PC-3 (cell line): ENCODE measurements at regions not wholly inside any gene's neighbourhood (a gene's known extent, or its start where the extent isn't known, plus 50 kb on each side); places are given as distances from the start of the nearest gene placed in this dataset.

Source experiments
- ATAC-seq: fragments of 200-7000 bp; cut with Tn5 transposase; 2 replicates; pipeline ENCODE4 v1.9.1; 2020; ENCODE audit warnings: mild to moderate bottlenecking, moderate library complexity
- BruUV-seq: library from RNA; stranded (reverse); fragments of 400-500 nt; replicated peaks from 2 replicates; lab custom pipeline; 2021; lab: Mats Ljungman, UMichigan
- CTCF ChIA-PET: fragments of 300-600 bp; sonication (Branson Sonifier 250); formaldehyde crosslinking; loops from one replicate; lab custom pipeline; 2022; ENCODE audit warnings: antibody characterized with exemption; lab: Charles Lee
- POLR2A ChIA-PET: fragments of 300-600 bp; sonication (Branson Sonifier 250); formaldehyde crosslinking; loops from one replicate; lab custom pipeline; 2022; ENCODE audit warnings: antibody characterized with exemption; ENCODE audit not compliant: unreplicated experiment; lab: Charles Lee
- DNase-seq: peaks from one replicate; pipeline ENCODE4 v3.0.0-alpha.2; 2015
- H2AFZ ChIP-seq: fragments of 300-600 bp; sonication (generic); 2 replicates; pipeline ENCODE4 v1.6.0; 2016; ENCODE audit warnings: antibody characterized with exemption, low read length
- H3F3A ChIP-seq: fragments of 300-600 bp; sonication (generic); one replicate; pipeline ENCODE4 v1.6.0; 2017; ENCODE audit warnings: antibody characterized with exemption, low read length, control low read depth, mild to moderate bottlenecking; ENCODE audit not compliant: unreplicated experiment
- H3K27ac ChIP-seq: fragments of 300-600 bp; sonication (generic); 2 replicates; pipeline ENCODE4 v1.5.1; 2016; ENCODE audit warnings: mild to moderate bottlenecking, low read length
- H3K27me3 ChIP-seq: fragments of 300-600 bp; sonication (generic); 2 replicates; pipeline ENCODE4 v1.6.1; 2016; ENCODE audit warnings: low read length, mixed read lengths
- H3K36me3 ChIP-seq: fragments of 300-600 bp; sonication (generic); 2 replicates; pipeline ENCODE4 v1.6.1; 2016; ENCODE audit warnings: low read depth, mixed run types, low read length, mixed read lengths
- H3K4me1 ChIP-seq: fragments of 300-600 bp; sonication (generic); 2 replicates; pipeline ENCODE4 v1.5.1; 2016; ENCODE audit warnings: low read length; ENCODE audit not compliant: insufficient read depth
- H3K4me2 ChIP-seq: fragments of 300-600 bp; sonication (generic); 2 replicates; pipeline ENCODE4 v1.6.0; 2016; ENCODE audit warnings: low read length
- H3K4me3 ChIP-seq: fragments of 300-600 bp; sonication (generic); 2 replicates; pipeline ENCODE4 v1.5.1; 2016; ENCODE audit warnings: mild to moderate bottlenecking, low read length, mixed read lengths
- H3K79me2 ChIP-seq: fragments of 300-600 bp; sonication (generic); 2 replicates; pipeline ENCODE4 v1.6.1; 2017; ENCODE audit warnings: low read length, mixed read lengths
- H3K9ac ChIP-seq: fragments of 300-600 bp; sonication (generic); 2 replicates; pipeline ENCODE4 v1.6.0; 2016; ENCODE audit warnings: mild to moderate bottlenecking, low read length
- H3K9me2 ChIP-seq: fragments of 300-600 bp; sonication (generic); replicated peaks from 2 replicates; pipeline ENCODE4 v1.6.1; 2016; ENCODE audit warnings: mixed run types, low read length, mixed read lengths
- H3K9me3 ChIP-seq: fragments of 300-600 bp; sonication (generic); 2 replicates; pipeline ENCODE4 v1.6.1; 2016; ENCODE audit warnings: low read length, mixed read lengths
- H4K20me1 ChIP-seq: fragments of 300-600 bp; sonication (generic); 2 replicates; pipeline ENCODE4 v1.6.1; 2016; ENCODE audit warnings: low read length, mixed read lengths
- CTCF ChIP-seq: fragments of 300-600 bp; sonication (generic); conservative IDR thresholded peaks from 2 replicates; pipeline ENCODE4 v1.5.1; 2017; ENCODE audit warnings: antibody characterized with exemption, low read depth, mild to moderate bottlenecking, low read length
- EZH2 ChIP-seq: fragments of 300-600 bp; sonication (generic); IDR thresholded peaks from one replicate; pipeline ENCODE4 v1.6.1; 2017; ENCODE audit warnings: antibody characterized with exemption, mild to moderate bottlenecking, low read length; ENCODE audit not compliant: unreplicated experiment
- EZH2phosphoT487 ChIP-seq: fragments of 300-600 bp; sonication (generic); IDR thresholded peaks from 2 replicates; pipeline ENCODE4 v1.6.1; 2018; ENCODE audit warnings: mild to moderate bottlenecking, antibody characterized with exemption, low read length, borderline replicate concordance
- intact Hi-C: fragments of 100-400 bp; cut with micrococcal nuclease; formaldehyde crosslinking; loops from 2 replicates; pipeline ENCODE4 v1.9.0; 2023

DNA sequence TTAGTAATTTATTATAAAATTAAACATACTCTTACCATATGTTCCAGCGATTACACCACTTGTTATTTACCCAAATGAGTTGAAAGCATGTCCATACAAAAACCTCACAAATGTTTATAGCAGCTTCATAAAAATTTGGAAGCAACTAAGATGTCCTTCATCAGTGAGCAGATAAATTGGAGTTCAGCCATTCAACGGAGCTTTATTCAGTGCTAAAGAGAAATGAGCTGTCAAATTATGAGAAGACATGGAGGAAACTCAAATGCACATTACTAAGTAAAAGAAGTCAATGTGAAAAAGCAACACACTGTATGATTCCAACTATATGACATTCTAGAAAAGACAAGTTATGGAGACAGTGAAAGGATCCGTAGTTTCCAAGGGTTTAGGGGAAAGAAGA lies 606.7 kb upstream of the TMPRSS15 start:
- H3K9ac ChIP-seq: no peak overlapping the region
- H3K9me2 ChIP-seq: no peaks in the 10 kb centered on the region

DNA sequence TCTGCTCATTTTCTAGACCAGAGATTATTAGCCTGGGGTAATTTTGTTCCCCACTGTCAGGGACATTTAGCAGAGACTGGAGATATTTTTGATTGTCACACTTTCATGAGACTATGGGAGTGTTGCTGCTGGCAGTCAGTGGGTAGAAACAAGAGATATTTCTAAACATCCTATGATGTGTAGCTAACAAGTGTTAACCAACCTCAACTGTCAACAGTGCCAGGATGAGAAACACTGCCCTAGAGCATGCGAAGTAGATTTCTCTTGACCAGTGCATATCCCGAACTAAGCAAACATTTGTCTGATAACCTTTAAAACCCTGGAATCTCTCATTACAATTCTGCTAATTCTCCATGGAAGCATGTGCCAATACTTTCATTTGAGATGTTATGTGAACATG lies 607.4 kb upstream of the TMPRSS15 start:
- Histone ChIP-seq H3F3A (no peaks in the 10 kb centered on the region), H3K4me2 (no peak overlapping the region), H3K4me3 (no peak overlapping the region), H3K27me3 (no peaks in the 10 kb centered on the region), H2AFZ (no peak overlapping the region), H3K36me3 (no peaks in the 10 kb centered on the region), H3K27ac (no peak overlapping the region), H3K9me2 (no peaks in the 10 kb centered on the region), H3K79me2 (no peaks in the 10 kb centered on the region), H4K20me1 (no peaks in the 10 kb centered on the region), H3K4me1 (no peaks in the 10 kb centered on the region), H3K9ac (no peak overlapping the region), H3K9me3 (no peaks in the 10 kb centered on the region)
- ChIA-PET CTCF (no interaction called here), POLR2A (no interaction called here)
- no TSS peak for BruUV-seq
- TF ChIP-seq EZH2phosphoT487: no peak
- ATAC-seq: no peak
- DNase-seq: no peak
- intact Hi-C loops: no loop called here

More for the DNA sequence above, 606.7 kb upstream of the TMPRSS15 start:
- Histone ChIP-seq H3K4me3 (no peak overlapping the region), H3K4me2 (no peak overlapping the region), H4K20me1 (no peaks in the 10 kb centered on the region), H3K27ac (no peak overlapping the region), H2AFZ (no peak overlapping the region), H3K27me3 (no peaks in the 10 kb centered on the region), H3K9me3 (no peaks in the 10 kb centered on the region), H3K79me2 (no peaks in the 10 kb centered on the region), H3F3A (no peaks in the 10 kb centered on the region), H3K4me1 (no peaks in the 10 kb centered on the region), H3K36me3 (no peaks in the 10 kb centered on the region)
- TF ChIP-seq EZH2: no peak
- TF ChIP-seq CTCF: no peak
- no peak for TF ChIP-seq EZH2phosphoT487
- DNase-seq (no peak), ATAC-seq (no peak)
- no TSS peak for BruUV-seq
- CTCF ChIA-PET: no interaction called here
- intact Hi-C loops: no loop called here
- POLR2A ChIA-PET: no interaction called here

DNA sequence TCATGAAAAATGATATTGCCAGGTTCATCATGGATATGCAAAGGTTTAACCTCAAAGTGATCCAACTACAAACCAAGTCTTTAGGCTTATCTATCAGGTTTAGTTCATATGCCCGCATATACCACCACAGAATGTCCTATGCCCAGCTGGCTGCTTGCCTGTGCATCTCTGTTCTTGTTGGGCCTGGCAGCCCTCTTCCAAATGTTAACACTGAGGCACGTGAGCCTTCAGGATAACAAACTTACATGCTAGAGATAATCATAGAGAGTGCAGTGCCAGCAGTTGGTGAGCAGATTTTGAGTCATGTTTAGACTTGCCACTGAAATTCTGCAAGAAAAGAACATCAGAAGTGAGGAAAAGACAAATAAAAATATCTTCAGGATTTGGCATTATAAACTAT lies 607.9 kb upstream of the TMPRSS15 start:
- Histone ChIP-seq H2AFZ (no peak overlapping the region), H3K27me3 (no peaks in the 10 kb centered on the region; the same call in 1 of the 2 replicates), H3K9me3 (no peaks in the 10 kb centered on the region), H3K9me2 (no peaks in the 10 kb centered on the region), H3K36me3 (no peaks in the 10 kb centered on the region), H3K4me1 (no peaks in the 10 kb centered on the region), H3K9ac (no peak overlapping the region), H3F3A (no peaks in the 10 kb centered on the region), H3K4me2 (no peak overlapping the region), H4K20me1 (no peaks in the 10 kb centered on the region), H3K27ac (no peak overlapping the region), H3K4me3 (no peak overlapping the region), H3K79me2 (no peaks in the 10 kb centered on the region)
- no TSS peak for BruUV-seq
- TF ChIP-seq EZH2phosphoT487 (no peak), EZH2 (no peak), CTCF (no peak)
- POLR2A ChIA-PET: no interaction called here
- no peak for ATAC-seq
- CTCF ChIA-PET: no interaction called here
- DNase-seq: no peak
- intact Hi-C loops: no loop called here
